ENCODE measurements at regions not wholly inside any gene's neighbourhood (a gene's known extent, or its start where the extent isn't known, plus 50 kb on each side); places are given as distances from the start of the nearest gene placed in this dataset.

GRCh38 chr5:138661991-138662434 lies 86.8 kb upstream of the HSPA9 start:
- TF ChIP-seq CTCF (IDR thresholded peaks at IDR 0.05) = no peak
- no peak for TF ChIP-seq POLR2AphosphoS5 (IDR thresholded peaks at IDR 0.05; ENCODE audit: low read depth, low read length)
